ENCODE measurements at regions not wholly inside any gene's neighbourhood (a gene's known extent, or its start where the extent isn't known, plus 50 kb on each side); places are given as distances from the start of the nearest gene placed in this dataset.
"Not testable (repeated sequence)": the region's sequence is repeated elsewhere in the genome, so short reads cannot be mapped to it uniquely, and the experiment has no call there.

GRCh38 chr1:181181792-181182585 lies 93.5 kb downstream of the IER5 start:
- Histone ChIP-seq H3K27me3 (peaks cover 4% of the 10 kb centered on the region), H3K9me3 (no peaks in the 10 kb centered on the region), H3K27ac (no peak overlapping the region), H3K36me3 (no peaks in the 10 kb centered on the region), H3K4me3 (no peak overlapping the region), H3K4me1 (peaks cover 0 to 28% (median 11%) of the 10 kb centered on the region in 3 donors)
- 84 to 100% methylated on average over 3 to 8 of the region's 11 CpGs for WGBS, 2 donors (ENCODE audit: low coverage in 1 of 2)
- no peak for ATAC-seq
- TF ChIP-seq EP300 (IDR thresholded peaks at IDR 0.05) (no peak), CTCF (IDR thresholded peaks at IDR 0.05) (no peak)

- 82 to 100% methylated on average over 3 to 4 of the region's 5 CpGs for WGBS, 2 donors (ENCODE audit: low coverage in 1 of 2)
- no peak for ATAC-seq
Measured at GRCh38 chr1:181184621-181185020, 96.1 kb downstream of the IER5 start.

DNA sequence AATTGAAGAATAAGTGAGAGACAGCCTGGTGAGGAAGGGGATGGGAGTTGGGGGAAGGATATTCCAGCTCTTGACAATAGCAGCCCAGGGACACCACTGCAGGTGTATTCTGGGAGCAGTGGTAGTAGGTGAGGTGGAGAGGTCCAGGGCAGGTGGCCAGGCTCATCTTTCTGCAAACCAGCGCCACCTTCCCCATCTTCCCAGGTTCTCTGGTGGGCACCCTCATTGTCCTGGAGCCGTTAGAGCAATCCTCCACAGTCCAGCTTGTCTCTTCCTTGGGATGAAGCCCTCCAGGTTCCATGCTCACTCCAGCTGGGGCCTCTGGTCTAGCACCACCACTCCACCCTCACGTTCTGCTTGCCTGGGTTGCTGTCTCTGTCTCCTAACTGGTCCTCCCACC lies 97.0 kb downstream of the IER5 start:
- no peak for ATAC-seq
- peaks cover 16% of the 10 kb centered on the region for H3K27me3 ChIP-seq
- no peaks in the 10 kb centered on the region for H3K36me3 ChIP-seq
- peaks cover 0 to 14% (median 5%) of the 10 kb centered on the region in 3 donors for H3K4me1 ChIP-seq
- WGBS, 2 donors (ENCODE audit: low coverage in 1 of 2) = 46 to 80% methylated on average over 1 to 3 of the region's 3 CpGs
- H3K4me3 ChIP-seq = no peak overlapping the region
- TF ChIP-seq POLR2A (IDR thresholded peaks at IDR 0.05) (no peak), CTCF (IDR thresholded peaks at IDR 0.05) (no peak), POLR2AphosphoS5 (IDR thresholded peaks at IDR 0.05) (no peak), EP300 (IDR thresholded peaks at IDR 0.05) (no peak)
- no peaks in the 10 kb centered on the region for H3K9me3 ChIP-seq
- no peak overlapping the region for H3K27ac ChIP-seq

More at GRCh38 chr1:181184621-181185020, 96.1 kb downstream of the IER5 start:
- H3K9me3 ChIP-seq = no peaks in the 10 kb centered on the region
- H3K36me3 ChIP-seq = no peaks in the 10 kb centered on the region
- H3K4me1 ChIP-seq = peaks cover 0 to 14% (median 10%) of the 10 kb centered on the region in 3 donors
- peaks cover 11% of the 10 kb centered on the region for H3K27me3 ChIP-seq
- no peak overlapping the region for H3K4me3 ChIP-seq
- H3K27ac ChIP-seq = no peak overlapping the region
- TF ChIP-seq CTCF (IDR thresholded peaks at IDR 0.05) = no peak
- no peak for TF ChIP-seq POLR2A (IDR thresholded peaks at IDR 0.05)
- TF ChIP-seq POLR2AphosphoS5 (IDR thresholded peaks at IDR 0.05) = no peak
- no peak for TF ChIP-seq EP300 (IDR thresholded peaks at IDR 0.05)

DNA sequence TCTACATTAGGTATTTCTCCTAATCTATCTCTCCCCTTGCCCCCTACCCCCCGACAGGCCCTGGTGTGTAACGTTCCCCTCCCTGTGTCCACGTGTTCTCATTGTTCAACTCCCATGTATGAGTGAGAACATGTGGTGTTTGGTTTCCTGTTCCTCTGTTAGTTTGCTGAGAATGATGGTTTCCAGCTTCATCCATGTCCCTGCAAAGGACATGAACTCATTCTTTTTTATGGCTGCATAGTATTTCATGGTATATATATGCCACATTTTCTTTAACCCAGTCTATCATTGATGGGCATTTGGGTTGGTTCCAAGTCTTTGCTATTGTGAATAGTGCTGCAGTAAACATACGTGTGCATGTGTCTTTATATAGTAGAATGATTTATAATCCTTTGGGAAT lies 97.6 kb downstream of the IER5 start:
- Histone ChIP-seq H3K4me1 (peaks cover 0 to 11% (median 4%) of the 10 kb centered on the region in 3 donors), H3K27me3 (peaks cover 16% of the 10 kb centered on the region)
- 58 to 79% methylated on average over 4 of the region's 4 CpGs for WGBS, 2 donors (ENCODE audit: low coverage in 1 of 2)
- not testable (repeated sequence) for H3K36me3 ChIP-seq, H3K27ac ChIP-seq, ATAC-seq, H3K9me3 ChIP-seq, H3K4me3 ChIP-seq

DNA sequence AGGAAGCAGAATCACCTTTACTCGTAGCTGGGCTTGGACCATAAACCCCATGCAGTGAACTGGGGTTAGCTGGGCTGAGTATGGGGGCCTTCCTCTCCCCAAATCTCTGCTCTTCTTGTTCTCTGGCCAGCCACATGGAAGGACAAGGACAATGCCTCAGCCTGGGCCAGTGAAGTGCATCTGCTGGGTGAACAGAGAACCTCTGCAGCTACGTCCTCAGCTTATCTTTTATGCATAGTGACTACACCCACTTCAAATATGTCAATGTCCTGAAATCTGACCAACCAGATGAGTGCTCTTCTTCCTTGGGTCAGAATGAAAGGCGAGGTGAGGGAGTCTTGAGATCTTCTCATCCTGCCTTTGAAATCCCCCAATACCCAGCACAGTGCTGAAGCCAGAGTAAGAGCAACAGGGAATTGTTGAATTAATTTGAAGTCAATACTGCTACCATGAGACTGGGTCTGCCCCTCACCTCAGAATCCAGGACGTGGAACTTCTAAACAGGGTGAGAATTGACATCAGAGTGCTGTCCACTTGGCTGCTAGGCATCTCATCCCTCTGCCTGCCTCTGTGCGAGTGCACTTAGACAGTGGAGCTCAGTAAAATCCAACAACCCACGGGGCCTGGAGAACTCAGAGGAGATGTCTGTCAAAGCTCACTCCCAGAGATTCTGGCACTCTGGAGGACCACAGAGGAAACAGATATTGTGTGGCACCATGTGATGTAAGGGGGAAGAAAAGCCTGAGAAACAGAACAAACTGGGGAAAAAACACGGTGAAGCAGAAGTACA lies 99.0 kb downstream of the IER5 start:
- no peaks in the 10 kb centered on the region for H3K36me3 ChIP-seq
- peaks cover 0 to 11% (median 4%) of the 10 kb centered on the region in 3 donors for H3K4me1 ChIP-seq
- H3K27ac ChIP-seq = no peak overlapping the region
- no peaks in the 10 kb centered on the region for H3K9me3 ChIP-seq
- no peak for TF ChIP-seq CTCF (IDR thresholded peaks at IDR 0.05)
- no peak overlapping the region for H3K4me3 ChIP-seq
- no peak for ATAC-seq
- WGBS, 2 donors (ENCODE audit: low coverage in 1 of 2) = 63 to 67% methylated on average over 3 to 5 of the region's 7 CpGs
- H3K27me3 ChIP-seq = peaks cover 16% of the 10 kb centered on the region

Measured in gastroesophageal sphincter (tissue), 4 donors.